Transverse colon (tissue), 4 donors: ENCODE measurements at regions not wholly inside any gene's neighbourhood (a gene's known extent, or its start where the extent isn't known, plus 50 kb on each side); places are given as distances from the start of the nearest gene placed in this dataset.

Source experiments
- CTCF ChIP-seq, 5 experiments: fragments of 200-600 bp in 3 of 5; fragments of 450-650 bp in 2 of 5; sonication (generic) in 3 of 5; IDR thresholded peaks; 1 replicate in 2 of 5; 2 replicates in 3 of 5; pipeline ENCODE4 v1.5.1; 2016 to 2017; ENCODE audit warnings: antibody characterized with exemption in 5 of 5, inconsistent platforms in 3 of 5, mild to moderate bottlenecking in 2 of 5, moderate library complexity in 1 of 5
- EP300 ChIP-seq: sonication (generic); formaldehyde crosslinking; IDR thresholded peaks from one replicate; pipeline ENCODE4 v1.6.1; 2017; ENCODE audit warnings: antibody characterized with exemption, low read depth
- POLR2A ChIP-seq: fragments of 450-650 bp; IDR thresholded peaks from one replicate; pipeline ENCODE4 v1.6.1; 2016; ENCODE audit warnings: antibody characterized with exemption, mild to moderate bottlenecking, moderate library complexity
- POLR2AphosphoS5 ChIP-seq, 3 donors: sonication (generic); formaldehyde crosslinking; IDR thresholded peaks; one replicate each; pipeline ENCODE4 v1.6.1; 2016; ENCODE audit warnings: antibody characterized with exemption in 3 of 3

- TF ChIP-seq CTCF (IDR thresholded peaks at IDR 0.05) (no peak), POLR2AphosphoS5 (IDR thresholded peaks at IDR 0.05) (no peak), EP300 (no peak), POLR2A (no peak)
These were observed 954.0 kb upstream of the MAP3K7 start for GRCh38 chr6:91540902-91541301.
